GM21576 (cell line): ENCODE measurements at regions not wholly inside any gene's neighbourhood (a gene's known extent, or its start where the extent isn't known, plus 50 kb on each side); places are given as distances from the start of the nearest gene placed in this dataset.

Experiments used
- ATAC-seq: cut with Tn5 transposase; IDR thresholded peaks from one replicate; pipeline ENCODE4 v1.9.1; 2021; ENCODE audit warnings: mild to moderate bottlenecking, moderate library complexity; ENCODE audit not compliant: unreplicated experiment

GRCh38 chr10:29184205-29185000, 104.5 kb upstream of the LYZL1 start:
- ATAC-seq: no peak

DNA sequence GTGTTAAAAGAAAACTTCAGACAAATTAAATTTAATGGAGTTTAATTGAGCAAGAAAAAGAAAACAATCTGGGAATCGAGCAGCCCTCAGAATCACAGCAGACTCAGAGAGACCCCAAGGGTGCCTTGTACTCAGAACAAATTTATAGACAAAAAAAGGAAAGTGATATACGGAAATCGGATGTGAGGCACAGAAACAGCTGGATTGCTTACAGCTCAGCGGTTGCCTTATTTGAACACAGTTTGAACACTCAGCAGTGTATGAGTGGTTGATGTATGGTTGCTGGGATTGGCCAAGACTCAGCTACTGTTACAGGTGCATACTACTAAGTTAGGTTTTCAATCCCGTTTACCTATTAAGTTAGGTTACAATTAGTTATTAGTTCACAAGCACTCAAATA, 103.8 kb upstream of the LYZL1 start:
- no peak for ATAC-seq

GRCh38 chr10:29186221-29186620, 102.6 kb upstream of the LYZL1 start:
- no peak for ATAC-seq

- no peak for ATAC-seq
Measured at GRCh38 chr10:29189256-29189655, 99.6 kb upstream of the LYZL1 start.

DNA sequence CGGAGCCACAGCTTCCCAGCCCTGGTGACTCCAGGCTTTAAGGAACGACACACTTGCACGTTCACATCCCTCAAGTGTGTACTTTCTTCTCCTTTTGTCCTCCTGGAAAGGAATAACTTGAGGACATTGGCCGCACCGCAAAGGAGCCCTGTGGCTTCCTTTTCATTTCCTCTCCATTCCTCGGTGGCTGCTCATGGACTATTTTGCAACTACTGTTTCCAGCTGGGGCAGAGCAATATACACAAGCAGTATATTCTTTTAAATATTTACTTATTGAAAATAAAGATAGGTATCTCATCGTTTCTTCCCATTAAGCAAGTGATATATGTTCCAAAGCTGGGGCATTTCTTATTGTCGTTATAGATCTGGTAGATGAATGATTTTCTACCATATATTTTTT, 97.2 kb upstream of the LYZL1 start:
- ATAC-seq: no peak

- ATAC-seq: no peak
Measured at GRCh38 chr10:29199339-29199738, 89.5 kb upstream of the LYZL1 start.

GRCh38 chr10:29199941-29200679, 88.8 kb upstream of the LYZL1 start:
- ATAC-seq: no peak

- no peak for ATAC-seq
Measured at GRCh38 chr10:29202386-29202940, 86.4 kb upstream of the LYZL1 start.

- ATAC-seq: no peak
Measured at GRCh38 chr10:29203432-29203831, 85.4 kb upstream of the LYZL1 start.

GRCh38 chr10:29204070-29204800, 84.6 kb upstream of the LYZL1 start:
- ATAC-seq: no peak

- ATAC-seq: no peak
Measured at GRCh38 chr10:29205787-29206186, 83.1 kb upstream of the LYZL1 start.

- ATAC-seq: no peak
Measured at GRCh38 chr10:29208845-29209244, 80.0 kb upstream of the LYZL1 start.

DNA sequence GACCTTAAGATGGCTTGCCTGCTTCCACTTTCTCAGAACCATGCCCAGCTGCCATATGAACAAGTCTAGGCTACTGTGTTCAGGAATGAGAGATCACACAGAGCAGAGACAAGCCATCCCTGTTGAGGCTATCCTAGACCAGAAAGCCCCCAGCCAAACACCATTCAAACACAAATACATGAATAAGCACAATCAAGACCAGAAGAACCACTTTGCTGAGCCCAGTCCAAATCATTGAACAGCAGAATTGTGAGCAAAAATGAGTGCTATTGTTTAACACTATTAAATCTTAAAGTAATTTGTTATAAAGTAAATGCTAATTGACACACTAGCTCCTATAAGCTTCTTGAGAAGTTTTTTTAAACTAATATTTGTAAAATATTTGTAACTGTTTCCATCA, 79.0 kb upstream of the LYZL1 start:
- ATAC-seq: no peak

- ATAC-seq: no peak
Measured at GRCh38 chr10:29210266-29210868, 78.5 kb upstream of the LYZL1 start.

- ATAC-seq: no peak
Measured at GRCh38 chr10:29212597-29212996, 76.3 kb upstream of the LYZL1 start.

DNA sequence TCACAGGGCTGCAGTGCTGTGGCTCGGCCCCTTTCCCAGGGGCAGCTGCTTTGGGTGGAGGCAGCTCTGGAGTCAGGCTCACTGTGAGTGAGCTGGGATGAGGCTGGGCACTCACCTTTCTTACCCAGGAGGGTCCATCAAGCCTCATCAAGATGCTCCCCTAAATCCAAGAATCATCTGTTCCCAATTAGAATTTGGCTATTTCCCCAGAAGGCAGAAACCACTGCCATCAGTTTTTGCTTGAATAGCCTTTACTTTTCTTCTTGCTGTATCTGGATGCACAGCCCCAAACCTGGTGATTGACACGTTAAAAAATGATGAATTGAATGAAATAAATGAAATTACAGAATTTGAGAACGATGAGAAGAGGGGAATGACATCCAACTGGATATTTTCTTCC, 74.3 kb upstream of the LYZL1 start:
- ATAC-seq: no peak

- ATAC-seq: no peak
Measured at GRCh38 chr10:29217292-29217738, 71.6 kb upstream of the LYZL1 start.

DNA sequence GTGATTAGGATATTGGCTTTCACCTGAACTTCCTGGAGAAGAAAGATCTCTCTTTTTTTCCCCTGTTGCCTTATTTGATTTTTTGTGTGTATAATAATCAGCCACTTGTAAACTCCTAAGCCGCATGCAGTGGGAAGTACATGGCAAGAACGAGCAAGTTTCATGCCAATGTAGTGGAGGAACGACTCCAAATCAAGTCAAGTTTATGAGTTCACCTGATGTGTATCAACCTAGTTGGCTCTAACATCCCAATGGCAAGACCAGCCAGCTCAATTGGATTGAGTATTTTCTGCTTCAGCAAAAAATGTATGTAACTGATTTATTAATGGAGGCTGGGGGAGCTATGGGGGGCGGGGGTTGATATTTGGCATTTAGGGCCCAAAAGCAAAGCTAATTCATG, 65.5 kb upstream of the LYZL1 start:
- no peak for ATAC-seq

GRCh38 chr10:29224631-29225030, 64.2 kb upstream of the LYZL1 start:
- no peak for ATAC-seq

DNA sequence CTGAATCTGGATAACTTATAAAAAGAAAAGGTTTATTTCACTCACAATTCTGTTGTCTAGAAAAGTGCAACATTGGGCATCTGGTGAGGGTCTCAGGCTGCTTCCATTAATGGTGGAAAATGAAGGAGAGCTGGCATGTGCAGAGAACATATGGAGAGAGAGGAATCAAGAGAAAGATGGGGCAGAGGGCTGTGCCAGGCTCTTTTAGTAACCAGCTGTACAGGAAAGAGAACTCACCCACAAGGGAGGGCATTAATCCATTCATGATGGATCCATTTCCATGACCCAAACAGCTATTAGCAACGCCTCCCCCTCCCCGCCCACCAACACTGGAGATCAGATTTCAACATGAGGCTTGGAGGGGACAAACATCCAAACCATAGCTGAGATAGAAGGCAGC, 61.7 kb upstream of the LYZL1 start:
- no peak for ATAC-seq

DNA sequence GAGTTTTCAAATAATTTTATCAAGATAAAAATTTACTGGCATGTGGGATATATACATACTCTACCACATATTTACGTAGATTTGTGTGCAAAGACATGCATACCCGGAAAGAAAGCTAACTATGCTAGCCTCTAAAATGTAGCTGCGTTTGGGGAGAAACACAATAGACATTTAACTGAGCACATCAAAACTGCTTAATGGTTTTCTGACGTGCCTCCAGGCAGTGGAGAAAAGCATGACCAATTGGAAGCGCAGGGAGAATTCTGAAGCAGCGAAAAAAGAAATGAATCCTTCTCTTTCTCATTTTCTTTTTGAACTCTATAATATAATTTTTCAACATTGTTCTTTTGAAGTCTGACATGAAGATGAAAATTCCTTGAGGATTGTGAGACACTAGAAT, 60.3 kb upstream of the LYZL1 start:
- ATAC-seq: no peak
